Right lobe of liver (tissue), 6 donors: ENCODE measurements at regions not wholly inside any gene's neighbourhood (a gene's known extent, or its start where the extent isn't known, plus 50 kb on each side); places are given as distances from the start of the nearest gene placed in this dataset.

Experiments
- ATAC-seq, 4 donors: fragments of 200-7000 bp; cut with Tn5 transposase; one replicate each; pipeline ENCODE4 v1.9.1; 2020; ENCODE audit warnings: mild to moderate bottlenecking in 4 of 4, moderate library complexity in 4 of 4
- DNase-seq, 3 donors: peaks; one replicate each; pipeline ENCODE4 v3.0.0-alpha.2; 2020
- H3K27ac ChIP-seq, 3 donors: fragments of 200-600 bp; one replicate each; pipeline ENCODE4 v1.8.0; 2022
- H3K27me3 ChIP-seq, 2 donors: fragments of 200-600 bp; one replicate each; pipeline ENCODE4 v1.8.0; 2022
- H3K36me3 ChIP-seq, 4 donors: fragments of 200-600 bp; sonication (generic) in 1 of 4; one replicate each; pipeline versions ENCODE4 v1.5.1 to v1.8.0; 2017 to 2022; ENCODE audit warnings: control low read depth in 1 of 4
- H3K4me1 ChIP-seq, 4 donors: fragments of 200-600 bp; sonication (generic) in 1 of 4; one replicate each; pipeline versions ENCODE4 v1.5.1 to v1.8.0; 2017 to 2022; ENCODE audit warnings: control low read depth in 1 of 4
- H3K4me3 ChIP-seq, 3 donors: fragments of 200-600 bp; one replicate each; pipeline ENCODE4 v1.8.0; 2022
- H3K9me3 ChIP-seq, 4 donors: fragments of 200-600 bp; sonication (generic) in 1 of 4; one replicate each; pipeline versions ENCODE4 v1.5.1 to v1.8.0; 2017 to 2022; ENCODE audit warnings: control low read depth in 1 of 4
- CTCF ChIP-seq, 4 donors: fragments of 200-600 bp in 3 of 4; fragments of 450-650 bp in 1 of 4; IDR thresholded peaks; one replicate each; pipeline versions ENCODE4 v1.5.1 to v1.8.0; 2016 to 2022; ENCODE audit warnings: antibody characterized with exemption in 4 of 4, mild to moderate bottlenecking in 2 of 4
- POLR2A ChIP-seq: fragments of 450-650 bp; IDR thresholded peaks from one replicate; pipeline ENCODE4 v1.6.1; 2017; ENCODE audit warnings: antibody characterized with exemption, mild to moderate bottlenecking
- WGBS: methylation state at CpG from one replicate; pipeline ENCODE4 v1.1.6; 2018; ENCODE audit warnings: low coverage, low lambda C conversion rate; ENCODE audit not compliant: insufficient coverage; ENCODE audit errors: missing lambda C conversion rate; 5-methylcytosine and 5-hydroxymethylcytosine counted together
- intact Hi-C, 2 donors: fragments of 100-400 bp; cut with DNase I; formaldehyde crosslinking; loops; one replicate each; pipeline versions ENCODE4 v1.11.2 to v1.14.1; 2022
- donor health status: DM: no; HTN: yes; CAD: no.
- donor health status: DM: no; HTN: no; CAD: no.
- donor health status: DM: no; HTN: no; CAD: no.
- donor health status: DM: no; HTN: yes; CAD: no.
- donor health status: DM: no; HTN: yes; CAD: no.

GRCh38 chr16:50889746-50890145, 147.9 kb downstream of the CYLD start:
- TF ChIP-seq POLR2A (no peak), CTCF (IDR thresholded peaks at IDR 0.05) (no peak)

GRCh38 chr16:50889276-50889675, 147.4 kb downstream of the CYLD start:
- no peaks in the 10 kb centered on the region for H3K9me3 ChIP-seq
- intact Hi-C loops, result no loop called here
- ATAC-seq (no peak), DNase-seq (no peak)
- TF ChIP-seq CTCF (IDR thresholded peaks at IDR 0.05) (no peak), POLR2A (no peak)
- H3K4me1 ChIP-seq, result no peaks in the 10 kb centered on the region
- 97% methylated on average over 4 of the region's 6 CpGs for WGBS
- H3K4me3 ChIP-seq, result no peak overlapping the region
- no peak overlapping the region for H3K27ac ChIP-seq
- H3K27me3 ChIP-seq, result no peaks in the 10 kb centered on the region
- H3K36me3 ChIP-seq, result no peaks in the 10 kb centered on the region

More at GRCh38 chr16:50889746-50890145, 147.9 kb downstream of the CYLD start:
- Histone ChIP-seq H3K4me1 (no peaks in the 10 kb centered on the region), H3K27me3 (no peaks in the 10 kb centered on the region), H3K27ac (no peak overlapping the region), H3K36me3 (no peaks in the 10 kb centered on the region), H3K9me3 (no peaks in the 10 kb centered on the region), H3K4me3 (no peak overlapping the region)
- DNase-seq, result no peak
- no peak for ATAC-seq
- intact Hi-C loops, result no loop called here
- 60% methylated on average over 7 of the region's 7 CpGs for WGBS

GRCh38 chr16:50888486-50889261, 146.8 kb downstream of the CYLD start:
- no peak overlapping the region for H3K27ac ChIP-seq
- no peak for DNase-seq

GRCh38 chr16:50887500-50888298, 145.8 kb downstream of the CYLD start:
- Histone ChIP-seq H3K4me3 (no peak overlapping the region), H3K9me3 (no peaks in the 10 kb centered on the region), H3K27ac (no peak overlapping the region), H3K4me1 (no peaks in the 10 kb centered on the region), H3K36me3 (no peaks in the 10 kb centered on the region), H3K27me3 (no peaks in the 10 kb centered on the region)
- no peak for ATAC-seq
- WGBS, result 63% methylated on average over 9 of the region's 11 CpGs
- no peak for DNase-seq
- no peak for TF ChIP-seq CTCF (IDR thresholded peaks at IDR 0.05)
- intact Hi-C loops, result no loop called here

More at GRCh38 chr16:50888486-50889261, 146.8 kb downstream of the CYLD start:
- H3K27me3 ChIP-seq, result no peaks in the 10 kb centered on the region
- no peak overlapping the region for H3K4me3 ChIP-seq
- intact Hi-C loops, result no loop called here
- no peak for ATAC-seq
- TF ChIP-seq POLR2A (no peak), CTCF (IDR thresholded peaks at IDR 0.05) (no peak)
- H3K36me3 ChIP-seq, result no peaks in the 10 kb centered on the region
- H3K4me1 ChIP-seq, result no peaks in the 10 kb centered on the region
- H3K9me3 ChIP-seq, result no peaks in the 10 kb centered on the region
- WGBS, result 71% methylated on average over 9 of the region's 9 CpGs
